Psoas muscle (tissue), 7 donors: ENCODE measurements at regions not wholly inside any gene's neighbourhood (a gene's known extent, or its start where the extent isn't known, plus 50 kb on each side); places are given as distances from the start of the nearest gene placed in this dataset.

Experiments
- ATAC-seq, 4 donors: fragments of 200-7000 bp; cut with Tn5 transposase; one replicate each; pipeline ENCODE4 v1.9.1; 2020; ENCODE audit warnings: moderate library complexity in 3 of 4, mild to moderate bottlenecking in 2 of 4
- DNase-seq, 2 donors: peaks; one replicate each; pipeline ENCODE4 v3.0.0-alpha.2; 2020
- H3K27ac ChIP-seq: fragments of 200-600 bp; one replicate; pipeline ENCODE4 v1.8.0; 2022
- H3K27me3 ChIP-seq, 3 donors: fragments of 200-600 bp in 1 of 3; one replicate each; pipeline versions ENCODE4 v1.6.1 to v1.8.0; 2013 to 2022; ENCODE audit warnings: low read length in 2 of 3, mild to moderate bottlenecking in 2 of 3, moderate library complexity in 1 of 3; ENCODE audit not compliant: insufficient read depth in 3 of 3
- H3K36me3 ChIP-seq, 2 donors: fragments of 200-600 bp in 1 of 2; one replicate each; pipeline versions ENCODE4 v1.6.1 to v1.8.0; 2013 to 2022; ENCODE audit warnings: low read depth in 1 of 2, mild to moderate bottlenecking in 1 of 2, moderate library complexity in 1 of 2; ENCODE audit not compliant: insufficient read depth in 1 of 2
- H3K4me1 ChIP-seq: fragments of 200-600 bp; one replicate; pipeline ENCODE4 v1.8.0; 2022
- H3K4me3 ChIP-seq: fragments of 200-600 bp; one replicate; pipeline ENCODE4 v1.8.0; 2022; ENCODE audit warnings: mild to moderate bottlenecking
- H3K9me3 ChIP-seq: fragments of 200-600 bp; one replicate; pipeline ENCODE4 v1.8.0; 2022
- CTCF ChIP-seq: fragments of 200-600 bp; IDR thresholded peaks from one replicate; pipeline ENCODE4 v1.8.0; 2022; ENCODE audit warnings: antibody characterized with exemption
- WGBS, 3 donors: extraction: QIAGEN DNeasy Blood & Tissue Kit; methylation state at CpG; one replicate each; pipeline versions ENCODE4 v1.1.6 to v1.1.7; 2013; 5-methylcytosine and 5-hydroxymethylcytosine counted together
- intact Hi-C, 2 donors: fragments of 100-400 bp; cut with DNase I; formaldehyde crosslinking; loops; one replicate each; pipeline versions ENCODE4 v1.11.0 to v1.14.2; 2022
- donor health status: healthy with polysubstance abuse.
- donor health status: DM: no; HTN: no; CAD: no; lungs with moderate emphysema.
- donor health status: Bipolar disorder and iron deficiency.
- donor health status: healthy.
- donor health status: DM: yes; HTN: yes; CAD: no.
- donor health status: DM: no; HTN: no; CAD: no.
- donor health status: DM: yes; HTN: yes; CAD: no.

GRCh38 chr14:86790408-86791364, 1202.3 kb downstream of the GALC start:
- WGBS, 3 donors = 78 to 85% (median 83%) methylated on average over 5 of the region's 5 CpGs
- intact Hi-C loops = no loop called here

GRCh38 chr14:86788224-86788623, 1204.8 kb downstream of the GALC start:
- TF ChIP-seq CTCF = no peak
- intact Hi-C loops = no loop called here
- Histone ChIP-seq H3K4me1 (no peaks in the 10 kb centered on the region), H3K36me3 (no peaks in the 10 kb centered on the region), H3K9me3 (no peaks in the 10 kb centered on the region), H3K27ac (no peak overlapping the region), H3K27me3 (no peaks in the 10 kb centered on the region), H3K4me3 (no peak overlapping the region)
- ATAC-seq = no peak
- DNase-seq = no peak
- WGBS, 3 donors = 52 to 74% (median 57%) methylated on average over 1 of the region's 1 CpG

More at GRCh38 chr14:86790408-86791364, 1202.3 kb downstream of the GALC start:
- H3K4me3 ChIP-seq = no peak overlapping the region
- H3K9me3 ChIP-seq = no peaks in the 10 kb centered on the region
- no peak overlapping the region for H3K27ac ChIP-seq
- H3K4me1 ChIP-seq = no peaks in the 10 kb centered on the region
- H3K27me3 ChIP-seq = no peaks in the 10 kb centered on the region
- ATAC-seq (no peak), DNase-seq (no peak)
- no peaks in the 10 kb centered on the region for H3K36me3 ChIP-seq
- no peak for TF ChIP-seq CTCF

- TF ChIP-seq CTCF = no peak
- ATAC-seq = no peak
- H3K27me3 ChIP-seq = no peaks in the 10 kb centered on the region
- no peaks in the 10 kb centered on the region for H3K36me3 ChIP-seq
- intact Hi-C loops = no loop called here
- H3K4me3 ChIP-seq = no peak overlapping the region
- WGBS, 3 donors = 26 to 41% (median 32%) methylated on average over 3 of the region's 3 CpGs
- no peaks in the 10 kb centered on the region for H3K9me3 ChIP-seq
- H3K27ac ChIP-seq = no peak overlapping the region
- DNase-seq = no peak
- no peaks in the 10 kb centered on the region for H3K4me1 ChIP-seq
Observed at GRCh38 chr14:86787717-86788116, 1205.3 kb downstream of the GALC start.

- no peak overlapping the region for H3K27ac ChIP-seq
- 91 to 97% (median 95%) methylated on average over 6 of the region's 6 CpGs for WGBS, 3 donors
- intact Hi-C loops = no loop called here
- no peaks in the 10 kb centered on the region for H3K4me1 ChIP-seq
- no peaks in the 10 kb centered on the region for H3K27me3 ChIP-seq
- no peak for ATAC-seq
- no peak overlapping the region for H3K4me3 ChIP-seq
- TF ChIP-seq CTCF = no peak
- no peak for DNase-seq
- no peaks in the 10 kb centered on the region for H3K36me3 ChIP-seq
- H3K9me3 ChIP-seq = no peaks in the 10 kb centered on the region
Observed at GRCh38 chr14:86782092-86782580, 1210.8 kb downstream of the GALC start.
